ENCODE measurements at regions not wholly inside any gene's neighbourhood (a gene's known extent, or its start where the extent isn't known, plus 50 kb on each side); places are given as distances from the start of the nearest gene placed in this dataset.

DNA sequence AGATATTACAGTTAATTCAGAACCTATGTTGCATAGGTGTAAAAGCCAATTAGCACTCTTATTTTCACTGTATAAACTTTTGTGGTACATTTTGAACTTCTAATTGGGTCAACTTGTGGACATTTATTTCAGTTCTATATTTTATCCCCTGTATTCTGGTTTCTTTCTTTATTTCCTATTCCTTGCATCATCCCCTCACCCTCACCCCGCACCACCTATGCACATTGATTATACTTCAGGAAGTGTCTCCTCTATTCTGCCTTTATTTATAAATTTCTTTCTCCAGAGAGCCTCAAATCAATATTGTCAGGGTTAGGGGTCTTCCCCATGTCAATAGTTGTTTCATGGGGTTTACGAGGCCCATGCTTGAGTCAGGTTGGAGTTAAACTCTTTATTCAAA lies 83.1 kb downstream of the TEX13C start:
- H3K4me3 Mint-ChIP-seq, result no peak overlapping the region
- TF ChIP-seq, protein P1, sequence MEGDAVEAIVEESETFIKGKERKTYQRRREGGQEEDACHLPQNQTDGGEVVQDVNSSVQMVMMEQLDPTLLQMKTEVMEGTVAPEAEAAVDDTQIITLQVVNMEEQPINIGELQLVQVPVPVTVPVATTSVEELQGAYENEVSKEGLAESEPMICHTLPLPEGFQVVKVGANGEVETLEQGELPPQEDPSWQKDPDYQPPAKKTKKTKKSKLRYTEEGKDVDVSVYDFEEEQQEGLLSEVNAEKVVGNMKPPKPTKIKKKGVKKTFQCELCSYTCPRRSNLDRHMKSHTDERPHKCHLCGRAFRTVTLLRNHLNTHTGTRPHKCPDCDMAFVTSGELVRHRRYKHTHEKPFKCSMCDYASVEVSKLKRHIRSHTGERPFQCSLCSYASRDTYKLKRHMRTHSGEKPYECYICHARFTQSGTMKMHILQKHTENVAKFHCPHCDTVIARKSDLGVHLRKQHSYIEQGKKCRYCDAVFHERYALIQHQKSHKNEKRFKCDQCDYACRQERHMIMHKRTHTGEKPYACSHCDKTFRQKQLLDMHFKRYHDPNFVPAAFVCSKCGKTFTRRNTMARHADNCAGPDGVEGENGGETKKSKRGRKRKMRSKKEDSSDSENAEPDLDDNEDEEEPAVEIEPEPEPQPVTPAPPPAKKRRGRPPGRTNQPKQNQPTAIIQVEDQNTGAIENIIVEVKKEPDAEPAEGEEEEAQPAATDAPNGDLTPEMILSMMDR (conservative IDR thresholded peaks at IDR 0.05), result no peak
- peaks cover 14% of the 10 kb centered on the region for H3K9me3 Mint-ChIP-seq
- Histone ChIP-seq H3K9ac (ENCODE audit: extremely low read depth, low read length, poor library complexity, severe bottlenecking) (no peak overlapping the region), H3K9me3 (ENCODE audit: control insufficient read depth, low read length) (no peaks in the 10 kb centered on the region), H3K27me3 (ENCODE audit: control insufficient read depth, insufficient read depth, low read length, poor library complexity, severe bottlenecking) (no peaks in the 10 kb centered on the region), H3K4me3 (ENCODE audit: low read length) (no peak overlapping the region), H3K4me1 (ENCODE audit: control insufficient read depth, insufficient read depth, low read length) (no peaks in the 10 kb centered on the region), H3K27ac (ENCODE audit: low read depth, low read length) (no peak overlapping the region), H3K36me3 (ENCODE audit: control insufficient read depth, insufficient read depth, low read length) (no peaks in the 10 kb centered on the region)
- 100% methylated on average over 2 of the region's 2 CpGs; no CpG with 5 or more reads in 1 of the 2 experiments for WGBS, 2 experiments (ENCODE audit: insufficient coverage in 1 of 2, insufficient read length in 1 of 2)
- H3K36me3 Mint-ChIP-seq (ENCODE audit: low read depth), result peaks cover 20% of the 10 kb centered on the region
- H3K27ac Mint-ChIP-seq, result no peak overlapping the region
- H3K27me3 Mint-ChIP-seq (ENCODE audit: insufficient read depth), result no peaks in the 10 kb centered on the region
- DNase-seq, result no peak
- peaks cover 21% of the 10 kb centered on the region for H3K4me1 Mint-ChIP-seq

DNA sequence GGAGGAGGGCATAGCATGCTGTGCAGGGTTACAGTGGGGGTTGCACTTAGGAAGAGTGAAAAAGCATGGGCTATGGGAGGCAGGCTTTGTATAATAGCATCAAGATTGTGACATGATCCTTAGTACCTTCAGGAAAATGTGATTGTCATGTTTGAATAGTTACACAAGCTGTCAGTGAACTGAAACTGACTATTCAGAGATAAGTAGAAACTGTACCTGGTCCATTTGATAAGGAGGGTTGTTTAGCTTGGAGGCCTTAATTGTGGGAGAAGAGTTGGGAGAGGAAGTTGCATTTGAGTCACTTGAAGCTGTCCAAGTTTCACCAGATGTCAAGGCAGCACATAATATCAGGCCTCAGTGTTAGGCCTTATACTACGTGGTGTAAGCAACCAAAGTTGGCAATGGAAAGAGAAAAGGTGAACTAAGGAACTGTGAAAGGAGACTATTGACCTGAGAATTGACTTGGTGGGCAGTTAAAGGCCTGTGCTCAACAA lies 85.0 kb downstream of the TEX13C start:
- Histone ChIP-seq H3K27ac (ENCODE audit: low read depth, low read length) (no peak overlapping the region), H3K9ac (ENCODE audit: extremely low read depth, low read length, poor library complexity, severe bottlenecking) (no peak overlapping the region), H3K4me3 (ENCODE audit: low read length) (no peak overlapping the region), H3K27me3 (ENCODE audit: control insufficient read depth, insufficient read depth, low read length, poor library complexity, severe bottlenecking) (no peaks in the 10 kb centered on the region), H3K9me3 (ENCODE audit: control insufficient read depth, low read length) (no peaks in the 10 kb centered on the region), H3K4me1 (ENCODE audit: control insufficient read depth, insufficient read depth, low read length) (no peaks in the 10 kb centered on the region), H3K36me3 (ENCODE audit: control insufficient read depth, insufficient read depth, low read length) (no peaks in the 10 kb centered on the region)
- Mint-ChIP-seq H3K27me3 (ENCODE audit: insufficient read depth) (no peaks in the 10 kb centered on the region), H3K4me1 (peaks cover 8% of the 10 kb centered on the region), H3K4me3 (no peak overlapping the region), H3K36me3 (ENCODE audit: low read depth) (peaks cover 14% of the 10 kb centered on the region), H3K27ac (no peak overlapping the region), H3K9me3 (peaks cover 7% of the 10 kb centered on the region)
- TF ChIP-seq, protein P1 (conservative IDR thresholded peaks at IDR 0.05), result no peak
- WGBS, 2 experiments (ENCODE audit: insufficient coverage in 1 of 2, insufficient read length in 1 of 2), result 93 to 100% methylated on average over 1 of the region's 1 CpG
- no peak for DNase-seq

DNA sequence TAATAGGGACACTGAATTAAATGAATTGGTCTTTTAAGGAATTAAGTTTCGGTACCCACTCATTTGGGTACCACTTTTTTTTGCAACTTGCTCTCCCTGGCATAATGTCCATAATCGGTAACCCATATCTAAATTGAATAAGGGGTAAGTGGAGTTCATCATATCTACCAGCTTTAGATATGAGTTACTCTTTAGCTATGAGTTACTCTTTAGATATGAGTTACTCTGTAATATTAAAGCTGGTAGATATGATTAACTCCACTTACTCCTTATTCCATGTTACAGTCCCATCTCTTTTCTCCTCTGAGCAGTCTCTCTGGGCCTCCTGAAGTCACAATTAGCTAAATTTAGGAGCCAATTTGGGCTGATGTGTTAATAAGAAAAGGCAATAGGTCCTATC lies 85.7 kb downstream of the TEX13C start:
- Mint-ChIP-seq H3K4me3 (no peak overlapping the region), H3K27ac (no peak overlapping the region), H3K36me3 (ENCODE audit: low read depth) (peaks cover 10% of the 10 kb centered on the region), H3K4me1 (peaks cover 8% of the 10 kb centered on the region), H3K27me3 (ENCODE audit: insufficient read depth) (no peaks in the 10 kb centered on the region), H3K9me3 (peaks cover 4% of the 10 kb centered on the region)
- no peaks in the 10 kb centered on the region for H3K4me1 ChIP-seq (ENCODE audit: control insufficient read depth, insufficient read depth, low read length)
- H3K9ac ChIP-seq (ENCODE audit: extremely low read depth, low read length, poor library complexity, severe bottlenecking), result no peak overlapping the region
- no peak overlapping the region for H3K4me3 ChIP-seq (ENCODE audit: low read length)
- no peaks in the 10 kb centered on the region for H3K9me3 ChIP-seq (ENCODE audit: control insufficient read depth, low read length)
- no peaks in the 10 kb centered on the region for H3K36me3 ChIP-seq (ENCODE audit: control insufficient read depth, insufficient read depth, low read length)
- no peaks in the 10 kb centered on the region for H3K27me3 ChIP-seq (ENCODE audit: control insufficient read depth, insufficient read depth, low read length, poor library complexity, severe bottlenecking)
- DNase-seq, result no peak
- TF ChIP-seq, protein P1 (conservative IDR thresholded peaks at IDR 0.05), result no peak
- 100% methylated on average over 2 of the region's 2 CpGs; no CpG with 5 or more reads in 1 of the 2 experiments for WGBS, 2 experiments (ENCODE audit: insufficient coverage in 1 of 2, insufficient read length in 1 of 2)
- H3K27ac ChIP-seq (ENCODE audit: low read depth, low read length), result no peak overlapping the region

Data from endodermal cell (in vitro differentiated cells).